H1 (cell line): ENCODE measurements at regions not wholly inside any gene's neighbourhood (a gene's known extent, or its start where the extent isn't known, plus 50 kb on each side); places are given as distances from the start of the nearest gene placed in this dataset.

Experiments used
- ASH2L ChIP-seq: fragments of 200-600, 300-600 bp; sonication (generic); IDR thresholded peaks from one replicate; pipeline ENCODE4 v1.7.1; 2017; ENCODE audit warnings: low read length
- CHD7 ChIP-seq: fragments of 300-600 bp; sonication (generic); IDR thresholded peaks from 2 replicates; pipeline ENCODE4 v1.7.1; 2012; ENCODE audit warnings: low read length, moderate library complexity, mild to moderate bottlenecking, inconsistent platforms; ENCODE audit not compliant: insufficient replicate concordance
- CTBP2 ChIP-seq: IDR thresholded peaks from 2 replicates; pipeline ENCODE4 v1.7.0; 2011; ENCODE audit warnings: borderline replicate concordance, mild to moderate bottlenecking, moderate library complexity, mixed read lengths, low read length; ENCODE audit not compliant: insufficient read depth, insufficient read length
- FOSL1 ChIP-seq: IDR thresholded peaks from 2 replicates; pipeline ENCODE4 v1.6.1; 2011; ENCODE audit warnings: mild to moderate bottlenecking, low read depth, low read length, moderate library complexity; ENCODE audit not compliant: insufficient read depth
- GTF2F1 ChIP-seq: IDR thresholded peaks from 2 replicates; pipeline ENCODE4 v1.6.1; 2012; ENCODE audit warnings: low read depth, low read length, improper control_type of control experiment, borderline replicate concordance
- JUN ChIP-seq: IDR thresholded peaks from 2 replicates; pipeline ENCODE4 v1.6.1; 2011; ENCODE audit warnings: low read depth, mild to moderate bottlenecking, improper control_type of control experiment, low read length
- RAD21 ChIP-seq, 2 experiments: IDR thresholded peaks in 1 of 2; conservative IDR thresholded peaks in 1 of 2; 2 replicates each; pipeline ENCODE4 v1.6.1; 2011; ENCODE audit warnings: low read depth in 2 of 2, low read length in 2 of 2, improper control_type of control experiment in 1 of 2, inconsistent platforms in 1 of 2, mild to moderate bottlenecking in 1 of 2, moderate library complexity in 1 of 2
- RXRA ChIP-seq: IDR thresholded peaks from 2 replicates; pipeline ENCODE4 v1.6.1; 2011; ENCODE audit warnings: low read depth, mild to moderate bottlenecking, low read length, moderate library complexity; ENCODE audit not compliant: insufficient read depth
- SIN3A ChIP-seq, 2 experiments: IDR thresholded peaks in 1 of 2; conservative IDR thresholded peaks in 1 of 2; 2 replicates each; pipeline ENCODE4 v1.6.1; 2011 to 2012; ENCODE audit warnings: low read length in 2 of 2, improper control_type of control experiment in 1 of 2, low read depth in 1 of 2, mild to moderate bottlenecking in 1 of 2
- TEAD4 ChIP-seq: IDR thresholded peaks from 2 replicates; pipeline ENCODE4 v1.6.1; 2012; ENCODE audit warnings: low read depth, low read length, inconsistent platforms, mixed read lengths

- TF ChIP-seq CTBP2 (no peak), FOSL1 (no peak), RXRA (no peak), RAD21 (IDR thresholded peaks at IDR 0.05 in 1 of 2, conservative IDR thresholded peaks at IDR 0.05 in 1 of 2; ENCODE audit: low read depth in 2 of 2, low read length in 2 of 2) (no peak), ASH2L (no peak), CHD7 (no peak), SIN3A (conservative IDR thresholded peaks at IDR 0.05 in 1 of 2, IDR thresholded peaks at IDR 0.05 in 1 of 2; ENCODE audit: low read depth in 1 of 2, low read length in 2 of 2) (no peak), JUN (no peak), GTF2F1 (no peak), TEAD4 (no peak)
Measured at GRCh38 chr6:168903613-168904345, 349.9 kb downstream of the THBS2 start (continued).
